GM19239 (cell line): ENCODE measurements at regions not wholly inside any gene's neighbourhood (a gene's known extent, or its start where the extent isn't known, plus 50 kb on each side); places are given as distances from the start of the nearest gene placed in this dataset.
A peak's percentile ranks its signal among the peaks of the same experiment; 100 is the strongest.

Source experiments
- DNase-seq: peaks from one replicate; pipeline ENCODE4 v3.0.0; 2011; ENCODE audit warnings: low spot score; ENCODE audit not compliant: insufficient read length
- FAIRE-seq: peaks from 2 replicates; lab custom pipeline; 2011; peaks lifted over from hg19 to GRCh38; lab: Jason Lieb, UNC

- DNase-seq: no peak
- no peak for FAIRE-seq
Observed at GRCh38 chr12:4112734-4113325, 160.7 kb upstream of the CCND2 start.

DNA sequence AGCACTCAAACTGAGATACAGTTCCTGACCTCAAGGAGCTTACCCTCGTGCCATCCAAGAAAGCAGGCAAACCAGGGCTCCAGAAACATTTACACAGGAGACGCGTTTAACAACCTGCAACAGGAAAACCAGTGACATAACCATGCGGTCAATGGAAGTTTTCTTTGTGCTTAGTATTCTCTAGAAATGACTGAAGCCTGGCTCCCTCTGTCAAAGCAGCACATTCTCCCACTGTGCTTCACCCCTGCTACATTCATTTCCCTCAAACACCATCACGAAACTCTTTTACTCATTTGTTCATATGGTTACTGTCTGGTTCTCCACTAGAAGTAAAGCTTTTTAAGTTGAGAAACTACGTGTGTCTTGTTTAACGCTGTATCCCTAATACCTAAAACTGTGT lies 161.3 kb upstream of the CCND2 start:
- FAIRE-seq (peak; percentile 81), DNase-seq (no peak)

DNA sequence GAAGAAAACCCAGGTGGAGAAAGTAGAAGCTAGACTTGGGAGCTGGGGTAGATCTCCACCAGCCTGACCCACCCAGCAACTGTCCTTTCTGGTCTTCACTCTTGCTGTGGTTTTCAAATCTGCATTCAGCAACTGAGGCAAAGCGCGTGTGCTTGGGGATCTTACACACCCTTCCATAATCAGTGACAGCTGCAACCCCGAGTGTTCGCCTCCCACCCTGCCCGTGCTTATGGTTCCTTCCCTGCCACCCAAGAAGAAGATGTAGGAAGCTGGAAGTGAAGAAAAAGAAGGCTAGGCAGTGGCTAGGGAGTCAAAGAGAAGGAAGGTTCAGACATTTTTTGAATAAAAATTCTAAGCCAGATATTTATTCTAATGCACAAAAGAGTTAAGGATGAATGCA lies 162.6 kb upstream of the CCND2 start:
- peak; percentile 64 for FAIRE-seq

GRCh38 chr12:4109826-4110225 lies 163.7 kb upstream of the CCND2 start:
- FAIRE-seq: peak; percentile 11
- no peak for DNase-seq

More for the DNA sequence above, 162.6 kb upstream of the CCND2 start:
- no peak for DNase-seq

- no peak for DNase-seq
- FAIRE-seq: no peak
Observed at GRCh38 chr12:4108803-4109345, 164.7 kb upstream of the CCND2 start.

DNA sequence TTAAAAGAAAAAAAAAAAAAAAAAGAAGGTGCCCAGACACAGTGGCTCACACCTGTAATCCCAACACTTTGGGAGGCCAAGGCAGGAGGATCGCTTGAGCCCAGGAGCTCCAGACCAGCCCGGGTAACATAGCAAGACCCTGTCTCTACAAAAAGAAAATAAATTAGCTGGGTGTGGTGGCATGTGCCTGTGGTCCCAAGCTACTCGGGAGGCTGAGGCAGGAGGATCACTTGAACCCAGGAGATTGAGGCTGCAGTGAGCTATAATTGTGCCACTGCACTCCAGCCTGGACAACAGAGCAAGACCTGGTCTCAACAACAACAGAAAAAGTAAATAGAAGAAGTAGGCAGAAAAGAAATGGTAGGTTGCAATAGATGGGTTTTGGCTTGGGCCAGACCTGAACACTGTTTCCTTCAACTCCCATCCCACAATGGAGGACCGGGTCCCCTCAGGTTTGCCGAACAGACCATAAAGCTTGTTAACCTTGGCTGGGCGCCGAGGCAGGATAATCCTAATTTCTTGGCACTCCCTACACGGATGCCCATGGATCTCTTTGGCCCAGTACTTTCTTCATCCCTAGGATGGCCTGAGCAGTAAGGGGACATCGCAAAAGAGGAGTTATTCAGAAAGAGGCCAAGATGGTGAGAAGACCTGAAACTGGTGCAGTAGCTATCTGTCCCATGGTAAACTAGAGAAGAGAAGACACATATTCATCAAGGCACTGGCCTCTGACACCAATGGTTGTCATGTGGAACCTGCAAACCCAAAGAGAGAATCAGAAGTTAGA lies 165.5 kb upstream of the CCND2 start:
- FAIRE-seq (peak; percentile 88), DNase-seq (no peak)

- peak; percentile 64 for DNase-seq
Observed at GRCh38 chr12:4107436-4107878, 166.1 kb upstream of the CCND2 start.

GRCh38 chr12:4106621-4107020 lies 166.9 kb upstream of the CCND2 start:
- no peak for FAIRE-seq

More at GRCh38 chr12:4107436-4107878, 166.1 kb upstream of the CCND2 start:
- FAIRE-seq: peak; percentile 96

DNA sequence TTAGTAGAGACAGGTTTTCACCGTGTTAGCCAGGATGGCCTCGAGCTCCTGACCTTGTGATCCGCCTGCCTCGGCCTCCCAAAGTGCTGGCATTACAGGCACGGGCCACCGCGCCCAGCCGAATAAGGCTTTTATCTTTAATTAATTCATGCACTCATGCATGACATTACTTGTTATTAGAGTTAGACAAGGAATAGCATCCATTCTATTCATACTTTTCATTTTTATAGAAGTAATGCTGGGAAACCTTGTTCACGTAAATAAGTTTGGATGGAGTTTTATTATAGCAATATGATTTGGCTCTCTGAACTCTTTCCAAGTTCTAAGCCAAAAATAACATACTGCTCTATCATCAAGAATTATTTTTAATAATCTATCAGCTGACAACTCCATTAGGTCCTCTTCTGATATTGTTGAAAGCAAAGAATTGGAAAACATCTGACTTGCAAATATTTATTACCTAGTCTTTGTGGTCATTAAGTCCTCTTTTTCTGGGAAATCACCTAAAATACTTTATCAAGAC lies 168.8 kb upstream of the CCND2 start:
- DNase-seq (no peak), FAIRE-seq (no peak)

More at GRCh38 chr12:4106621-4107020, 166.9 kb upstream of the CCND2 start:
- DNase-seq: no peak

GRCh38 chr12:4099276-4099675 lies 174.3 kb upstream of the CCND2 start:
- FAIRE-seq: peak; percentile 52
- DNase-seq: no peak

GRCh38 chr12:4091016-4091743 lies 182.4 kb upstream of the CCND2 start:
- DNase-seq (no peak), FAIRE-seq (no peak)

DNA sequence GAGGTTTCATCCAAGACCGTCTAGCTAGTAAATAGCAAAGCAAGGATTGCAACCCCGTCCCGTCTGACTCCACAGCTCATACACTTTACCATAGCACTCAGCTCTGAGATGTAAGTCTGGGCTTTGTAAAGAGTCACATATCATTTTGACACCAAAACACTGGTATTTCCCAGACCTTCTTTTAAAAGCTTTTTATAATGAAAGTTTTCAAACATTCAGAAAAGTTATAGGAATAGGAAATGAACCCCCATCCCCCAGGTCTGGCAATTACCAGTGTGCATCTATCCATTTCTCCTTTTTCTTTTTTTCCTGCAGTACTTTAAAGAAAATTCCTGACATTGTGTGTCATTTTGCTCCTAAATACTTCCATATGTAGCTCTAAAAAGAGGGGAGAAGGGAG lies 183.6 kb upstream of the CCND2 start:
- FAIRE-seq: no peak

GRCh38 chr12:4089121-4089606 lies 184.4 kb upstream of the CCND2 start:
- DNase-seq (no peak), FAIRE-seq (no peak)

More for the DNA sequence above, 183.6 kb upstream of the CCND2 start:
- DNase-seq: no peak

DNA sequence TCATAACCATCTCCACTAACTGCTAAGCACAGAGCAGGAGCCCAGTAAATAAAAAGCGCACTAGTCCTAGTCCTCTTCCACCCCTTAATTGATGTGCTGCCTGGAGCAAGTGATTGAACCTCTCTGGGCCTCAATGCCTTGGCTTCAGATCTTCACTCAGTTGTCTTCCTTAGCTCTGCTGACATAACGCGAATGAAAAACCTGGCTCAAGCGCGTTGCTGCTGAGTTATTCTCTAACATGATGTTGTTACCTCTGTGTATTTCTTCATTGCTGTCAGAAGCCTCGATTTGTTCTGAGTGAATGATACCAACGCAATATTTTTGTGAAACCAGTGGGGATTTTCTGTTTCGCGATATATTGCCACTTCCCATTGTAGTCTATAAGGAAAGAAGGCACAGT lies 185.1 kb upstream of the CCND2 start:
- no peak for DNase-seq
- FAIRE-seq: no peak

GRCh38 chr12:4086481-4086880 lies 187.1 kb upstream of the CCND2 start:
- DNase-seq: no peak
- FAIRE-seq: peak; percentile 48

- FAIRE-seq: no peak
- no peak for DNase-seq
Observed at GRCh38 chr12:4084573-4084972, 189.0 kb upstream of the CCND2 start.

- FAIRE-seq (no peak), DNase-seq (no peak)
Observed at GRCh38 chr12:4082809-4083403, 190.7 kb upstream of the CCND2 start.

GRCh38 chr12:4080213-4080612 lies 193.3 kb upstream of the CCND2 start:
- FAIRE-seq (no peak), DNase-seq (no peak)

DNA sequence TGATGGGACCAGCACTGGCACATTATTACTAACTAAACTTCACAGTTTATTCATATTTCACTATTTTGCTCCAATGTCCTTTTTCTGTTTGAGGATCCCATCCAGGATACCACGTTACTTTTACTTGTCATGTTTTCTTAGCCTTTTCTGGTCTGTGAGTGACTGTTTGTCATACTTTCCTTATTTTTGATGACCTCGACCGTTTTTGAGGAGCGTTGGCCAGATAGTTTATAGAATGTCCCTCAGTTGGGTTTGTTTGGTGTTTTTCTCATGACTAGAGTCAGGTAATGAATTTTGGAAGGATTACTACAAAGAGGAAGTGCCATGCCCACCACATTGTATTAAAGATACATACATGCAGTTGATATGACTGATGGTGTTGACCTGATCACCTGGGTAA lies 199.4 kb upstream of the CCND2 start:
- DNase-seq (no peak), FAIRE-seq (no peak)

DNA sequence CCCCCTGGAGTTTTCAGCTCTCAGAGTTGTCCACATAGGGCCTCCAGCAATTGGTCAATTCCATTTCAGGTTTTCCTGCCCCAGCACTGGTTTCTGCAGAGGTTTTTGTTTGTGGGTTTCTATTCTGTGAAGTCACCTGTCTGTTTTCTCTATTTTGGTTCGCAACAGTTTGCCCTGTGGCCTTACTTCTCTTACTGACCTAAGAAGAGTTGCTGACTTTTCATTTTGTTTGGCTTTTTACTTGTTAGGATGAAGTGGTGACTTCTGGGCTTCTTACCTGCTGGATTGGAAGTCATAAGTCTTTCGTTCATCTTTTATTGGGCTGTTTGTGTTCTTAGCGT lies 196.4 kb upstream of the PARP11 start:
- FAIRE-seq (no peak), DNase-seq (no peak)
